ENCODE measurements at regions not wholly inside any gene's neighbourhood (a gene's known extent, or its start where the extent isn't known, plus 50 kb on each side); places are given as distances from the start of the nearest gene placed in this dataset.

DNA sequence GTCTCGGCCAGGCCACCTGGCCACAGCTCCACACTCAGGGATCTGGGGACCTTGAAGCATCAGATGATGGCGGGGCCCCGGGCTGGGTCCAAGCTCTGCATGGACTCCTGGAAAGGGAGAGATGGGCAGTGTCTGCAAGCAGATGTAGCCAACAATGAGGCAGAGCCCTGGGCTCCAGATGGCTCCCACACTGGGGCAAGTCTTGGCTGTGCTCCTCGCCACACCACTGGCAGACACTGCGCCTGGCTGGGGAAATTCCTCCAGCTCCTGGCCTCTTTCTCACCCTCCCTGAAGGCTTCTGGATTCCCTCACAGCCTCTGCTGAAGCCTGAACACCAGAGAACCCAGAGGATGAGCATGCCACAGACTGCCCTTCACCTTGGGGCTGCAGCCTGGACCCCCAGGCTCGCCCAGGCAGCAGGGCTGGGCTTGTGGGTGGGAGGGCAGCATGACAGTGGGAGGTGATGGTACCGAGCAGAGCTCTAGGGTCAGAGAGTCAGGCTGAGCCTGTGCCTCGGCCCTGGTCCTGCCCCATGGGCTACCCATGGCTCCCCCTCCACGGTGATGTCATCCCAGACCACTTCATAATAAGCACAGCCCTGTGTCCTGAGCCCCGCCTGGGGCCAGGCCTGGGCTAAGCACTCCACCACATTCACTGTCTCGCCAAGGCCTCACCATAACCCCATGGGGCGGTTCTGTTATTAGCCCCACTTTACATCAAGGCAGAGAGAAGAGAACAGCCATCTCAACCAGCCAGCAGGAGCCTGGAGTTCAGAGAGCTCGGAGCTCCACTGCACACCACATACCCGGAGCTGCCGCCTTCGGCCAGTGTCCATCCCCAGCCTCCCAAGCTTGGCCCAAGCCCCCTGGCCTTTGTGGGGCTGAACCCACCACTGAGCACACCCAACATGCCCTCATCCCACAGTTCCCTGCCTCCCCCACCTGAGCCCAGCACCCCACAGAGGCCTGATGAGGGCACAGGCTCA, 62.2 kb upstream of the ADAMTS2 start:
- no peak overlapping the region for H3K4me3 ChIP-seq (ENCODE audit: low read depth, low read length, poor library complexity, severe bottlenecking)
- TF ChIP-seq, protein P1, sequence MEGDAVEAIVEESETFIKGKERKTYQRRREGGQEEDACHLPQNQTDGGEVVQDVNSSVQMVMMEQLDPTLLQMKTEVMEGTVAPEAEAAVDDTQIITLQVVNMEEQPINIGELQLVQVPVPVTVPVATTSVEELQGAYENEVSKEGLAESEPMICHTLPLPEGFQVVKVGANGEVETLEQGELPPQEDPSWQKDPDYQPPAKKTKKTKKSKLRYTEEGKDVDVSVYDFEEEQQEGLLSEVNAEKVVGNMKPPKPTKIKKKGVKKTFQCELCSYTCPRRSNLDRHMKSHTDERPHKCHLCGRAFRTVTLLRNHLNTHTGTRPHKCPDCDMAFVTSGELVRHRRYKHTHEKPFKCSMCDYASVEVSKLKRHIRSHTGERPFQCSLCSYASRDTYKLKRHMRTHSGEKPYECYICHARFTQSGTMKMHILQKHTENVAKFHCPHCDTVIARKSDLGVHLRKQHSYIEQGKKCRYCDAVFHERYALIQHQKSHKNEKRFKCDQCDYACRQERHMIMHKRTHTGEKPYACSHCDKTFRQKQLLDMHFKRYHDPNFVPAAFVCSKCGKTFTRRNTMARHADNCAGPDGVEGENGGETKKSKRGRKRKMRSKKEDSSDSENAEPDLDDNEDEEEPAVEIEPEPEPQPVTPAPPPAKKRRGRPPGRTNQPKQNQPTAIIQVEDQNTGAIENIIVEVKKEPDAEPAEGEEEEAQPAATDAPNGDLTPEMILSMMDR (conservative IDR thresholded peaks at IDR 0.05; ENCODE audit: low read length): no peak
- TF ChIP-seq EZH2phosphoT487 (IDR thresholded peaks at IDR 0.05; ENCODE audit: borderline replicate concordance, low read depth, low read length): no peak
- no peaks in the 10 kb centered on the region for H4K20me1 ChIP-seq (ENCODE audit: insufficient read depth, low read length)
- H3K4me1 ChIP-seq (ENCODE audit: insufficient read depth, low read length, poor library complexity, severe bottlenecking): no peaks in the 10 kb centered on the region
- H3K4me2 ChIP-seq (ENCODE audit: low read length): no peak overlapping the region
- H3K36me3 ChIP-seq (ENCODE audit: insufficient read depth, low read length): no peaks in the 10 kb centered on the region
- no peak overlapping the region for H2AFZ ChIP-seq (ENCODE audit: low read length)
- no TSS peak for BruUV-seq (replicated peaks)
- ChIA-PET CTCF (ENCODE audit: unreplicated experiment) (no interaction called here), POLR2A (no interaction called here)
- no peaks in the 10 kb centered on the region for H3K9me3 ChIP-seq (ENCODE audit: low read length)
- no peak for DNase-seq (ENCODE audit: low spot score)
- H3K79me2 ChIP-seq (ENCODE audit: insufficient read depth, low read depth, low read length): no peaks in the 10 kb centered on the region
- intact Hi-C loops (cut with micrococcal nuclease; ENCODE audit: unreplicated experiment): no loop called here
- H3K9me2 ChIP-seq (ENCODE audit: insufficient read depth, low read length): no peaks in the 10 kb centered on the region
- no peak overlapping the region for H3K27ac ChIP-seq (ENCODE audit: low read depth, low read length, poor library complexity, severe bottlenecking)

GRCh38 chr5:179406031-179406961, 61.0 kb upstream of the ADAMTS2 start:
- no TSS peak for BruUV-seq (replicated peaks)
- no peak for DNase-seq (ENCODE audit: low spot score)
- Histone ChIP-seq H4K20me1 (ENCODE audit: insufficient read depth, low read length) (no peaks in the 10 kb centered on the region), H3K9me3 (ENCODE audit: low read length) (0 out of 2 replicates have a peak, but pooled peaks cover 5% of the 10 kb centered on the region), H3K4me1 (ENCODE audit: insufficient read depth, low read length, poor library complexity, severe bottlenecking) (no peaks in the 10 kb centered on the region), H3K9me2 (ENCODE audit: insufficient read depth, low read length) (no peaks in the 10 kb centered on the region), H2AFZ (ENCODE audit: low read length) (no peak overlapping the region), H3K27ac (ENCODE audit: low read depth, low read length, poor library complexity, severe bottlenecking) (no peak overlapping the region), H3K4me3 (ENCODE audit: low read depth, low read length, poor library complexity, severe bottlenecking) (no peak overlapping the region), H3K36me3 (ENCODE audit: insufficient read depth, low read length) (no peaks in the 10 kb centered on the region), H3K4me2 (ENCODE audit: low read length) (no peak overlapping the region), H3K79me2 (ENCODE audit: insufficient read depth, low read depth, low read length) (no peaks in the 10 kb centered on the region)
- POLR2A ChIA-PET: no interaction called here
- intact Hi-C loops (cut with micrococcal nuclease; ENCODE audit: unreplicated experiment): no loop called here
- CTCF ChIA-PET (ENCODE audit: unreplicated experiment): no interaction called here
- TF ChIP-seq EZH2phosphoT487 (IDR thresholded peaks at IDR 0.05; ENCODE audit: borderline replicate concordance, low read depth, low read length): no peak
- TF ChIP-seq, protein P1 (conservative IDR thresholded peaks at IDR 0.05; ENCODE audit: low read length): no peak

All from OCI-LY7 (cell line).